Body of pancreas (tissue), 4 donors: ENCODE measurements at regions not wholly inside any gene's neighbourhood (a gene's known extent, or its start where the extent isn't known, plus 50 kb on each side); places are given as distances from the start of the nearest gene placed in this dataset.

Source experiments
- ATAC-seq: fragments of 150-250 bp; one replicate; pipeline ENCODE4 v1.9.1; 2016
- DNase-seq, 4 donors: peaks; one replicate each; pipeline ENCODE4 v3.0.0-alpha.2; 2019
- H3K27ac ChIP-seq, 4 donors: fragments of 200-600 bp; sonication (generic); 1 replicate in 3 of 4; 2 replicates in 1 of 4; pipeline versions ENCODE4 v1.5.1 to v1.6.1; 2016 to 2019; ENCODE audit warnings: mild to moderate bottlenecking in 1 of 4, mixed read lengths in 1 of 4, moderate library complexity in 1 of 4
- H3K27me3 ChIP-seq, 2 donors: fragments of 200-600 bp; sonication (generic); one replicate each; pipeline ENCODE4 v1.6.0; 2016; ENCODE audit warnings: mild to moderate bottlenecking in 1 of 2
- H3K36me3 ChIP-seq, 2 donors: fragments of 200-600 bp; sonication (generic); replicated peaks in 1 of 2; 2 replicates each; pipeline ENCODE4 v1.5.1; 2016; ENCODE audit warnings: low read depth in 2 of 2; ENCODE audit not compliant: insufficient read depth in 1 of 2
- H3K4me1 ChIP-seq: fragments of 200-600 bp; sonication (generic); one replicate; pipeline ENCODE4 v1.6.0; 2016
- H3K4me3 ChIP-seq, 2 donors: fragments of 200-600 bp; sonication (generic); 1 replicate in 1 of 2; 2 replicates in 1 of 2; pipeline ENCODE4 v1.5.1; 2016 to 2019
- H3K9me3 ChIP-seq, 3 donors: fragments of 200-600 bp; sonication (generic); 1 replicate in 2 of 3; 2 replicates in 1 of 3; pipeline ENCODE4 v1.5.1; 2016
- POLR2A ChIP-seq, 3 donors: fragments of 450-650 bp; IDR thresholded peaks; one replicate each; pipeline ENCODE4 v1.6.1; 2016; ENCODE audit warnings: antibody characterized with exemption in 3 of 3, mild to moderate bottlenecking in 2 of 3
- WGBS, 2 donors: methylation state at CpG; one replicate each; pipeline ENCODE4 v1.1.5; 2017; 5-methylcytosine and 5-hydroxymethylcytosine counted together
- intact Hi-C: fragments of 100-400 bp; cut with DNase I; formaldehyde crosslinking; loops from one replicate; pipeline ENCODE4 v1.15.1; 2023
- TF ChIP-seq, protein P1 (sequence below), 7 experiments: fragments of 450-650 bp in 4 of 7; fragments of 200-600 bp in 3 of 7; sonication (generic) in 3 of 7; IDR thresholded peaks; one replicate each; pipeline ENCODE4 v1.5.1; 2016 to 2019; ENCODE audit warnings: antibody characterized with exemption in 7 of 7

GRCh38 chrX:124860736-124861135 lies 458.9 kb upstream of the TEX13C start:
- WGBS, 2 donors, result 13 to 27% methylated on average over 5 of the region's 5 CpGs
- no peaks in the 10 kb centered on the region for H3K27me3 ChIP-seq
- H3K9me3 ChIP-seq, result no peaks in the 10 kb centered on the region
- H3K4me1 ChIP-seq, result no peaks in the 10 kb centered on the region
- ATAC-seq, result no peak
- no peak overlapping the region for H3K27ac ChIP-seq
- no peak for TF ChIP-seq POLR2A (IDR thresholded peaks at IDR 0.05)
- TF ChIP-seq, protein P1, sequence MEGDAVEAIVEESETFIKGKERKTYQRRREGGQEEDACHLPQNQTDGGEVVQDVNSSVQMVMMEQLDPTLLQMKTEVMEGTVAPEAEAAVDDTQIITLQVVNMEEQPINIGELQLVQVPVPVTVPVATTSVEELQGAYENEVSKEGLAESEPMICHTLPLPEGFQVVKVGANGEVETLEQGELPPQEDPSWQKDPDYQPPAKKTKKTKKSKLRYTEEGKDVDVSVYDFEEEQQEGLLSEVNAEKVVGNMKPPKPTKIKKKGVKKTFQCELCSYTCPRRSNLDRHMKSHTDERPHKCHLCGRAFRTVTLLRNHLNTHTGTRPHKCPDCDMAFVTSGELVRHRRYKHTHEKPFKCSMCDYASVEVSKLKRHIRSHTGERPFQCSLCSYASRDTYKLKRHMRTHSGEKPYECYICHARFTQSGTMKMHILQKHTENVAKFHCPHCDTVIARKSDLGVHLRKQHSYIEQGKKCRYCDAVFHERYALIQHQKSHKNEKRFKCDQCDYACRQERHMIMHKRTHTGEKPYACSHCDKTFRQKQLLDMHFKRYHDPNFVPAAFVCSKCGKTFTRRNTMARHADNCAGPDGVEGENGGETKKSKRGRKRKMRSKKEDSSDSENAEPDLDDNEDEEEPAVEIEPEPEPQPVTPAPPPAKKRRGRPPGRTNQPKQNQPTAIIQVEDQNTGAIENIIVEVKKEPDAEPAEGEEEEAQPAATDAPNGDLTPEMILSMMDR (IDR thresholded peaks at IDR 0.05), result no peak
- H3K4me3 ChIP-seq, result no peak overlapping the region
- intact Hi-C loops, result no loop called here
- DNase-seq, result no peak
- H3K36me3 ChIP-seq, result no peaks in the 10 kb centered on the region

GRCh38 chrX:124862301-124862700 lies 457.4 kb upstream of the TEX13C start:
- no peak overlapping the region for H3K4me3 ChIP-seq
- H3K4me1 ChIP-seq, result no peaks in the 10 kb centered on the region
- TF ChIP-seq, protein P1 (IDR thresholded peaks at IDR 0.05), result no peak
- WGBS, 2 donors, result 62 to 73% methylated on average over 3 to 4 of the region's 4 CpGs
- H3K9me3 ChIP-seq, result no peaks in the 10 kb centered on the region
- no peak overlapping the region for H3K27ac ChIP-seq
- intact Hi-C loops, result no loop called here
- ATAC-seq (no peak), DNase-seq (no peak)
- H3K27me3 ChIP-seq, result no peaks in the 10 kb centered on the region
- H3K36me3 ChIP-seq, result no peaks in the 10 kb centered on the region

DNA sequence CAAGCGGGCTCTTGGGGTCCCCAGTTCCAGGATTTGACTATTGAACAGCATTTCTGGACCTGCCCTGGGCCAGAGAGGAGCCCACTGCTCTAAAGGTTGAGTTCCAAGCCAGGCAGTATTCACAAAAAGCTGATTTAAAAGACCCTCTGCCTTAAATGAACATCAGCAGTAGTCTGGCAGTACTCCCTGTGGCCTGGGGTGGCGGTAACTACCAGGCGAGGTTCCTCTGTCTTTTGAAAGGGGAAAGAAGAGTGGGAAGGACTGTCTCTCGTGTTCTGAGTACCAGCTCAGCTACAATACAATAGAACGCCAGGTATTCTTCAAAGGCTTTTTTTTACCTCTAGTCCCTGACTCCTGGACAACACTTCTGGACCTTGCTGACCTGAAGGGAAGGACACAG lies 456.4 kb upstream of the TEX13C start:
- TF ChIP-seq POLR2A (IDR thresholded peaks at IDR 0.05), result no peak
- TF ChIP-seq, protein P1 (IDR thresholded peaks at IDR 0.05), result no peak
- Histone ChIP-seq H3K4me1 (no peaks in the 10 kb centered on the region), H3K27me3 (no peaks in the 10 kb centered on the region), H3K36me3 (no peaks in the 10 kb centered on the region), H3K9me3 (no peaks in the 10 kb centered on the region), H3K27ac (no peak overlapping the region), H3K4me3 (no peak overlapping the region)
- ATAC-seq (no peak), DNase-seq (no peak)
- WGBS, 2 donors, result 59 to 73% methylated on average over 3 to 5 of the region's 5 CpGs
- intact Hi-C loops, result no loop called here

GRCh38 chrX:124887572-124887971 lies 432.1 kb upstream of the TEX13C start:
- H3K36me3 ChIP-seq, result no peaks in the 10 kb centered on the region
- no peaks in the 10 kb centered on the region for H3K4me1 ChIP-seq
- no peak for ATAC-seq
- intact Hi-C loops, result no loop called here
- no peak overlapping the region for H3K27ac ChIP-seq
- no peaks in the 10 kb centered on the region for H3K27me3 ChIP-seq
- no peaks in the 10 kb centered on the region for H3K9me3 ChIP-seq
- DNase-seq, result no peak
- TF ChIP-seq, protein P1 (IDR thresholded peaks at IDR 0.05), result no peak
- TF ChIP-seq POLR2A (IDR thresholded peaks at IDR 0.05), result no peak
- no peak overlapping the region for H3K4me3 ChIP-seq
- 18 to 20% methylated on average over 1 of the region's 1 CpG for WGBS, 2 donors

GRCh38 chrX:124895947-124896346 lies 423.7 kb upstream of the TEX13C start:
- TF ChIP-seq POLR2A (IDR thresholded peaks at IDR 0.05), result no peak
- TF ChIP-seq, protein P1 (IDR thresholded peaks at IDR 0.05), result no peak
- H3K36me3 ChIP-seq, result no peaks in the 10 kb centered on the region
- H3K27ac ChIP-seq, result no peak overlapping the region
- DNase-seq (no peak), ATAC-seq (no peak)
- 25 to 31% methylated on average over 4 of the region's 4 CpGs for WGBS, 2 donors
- H3K4me3 ChIP-seq, result no peak overlapping the region
- H3K27me3 ChIP-seq, result no peaks in the 10 kb centered on the region
- no peaks in the 10 kb centered on the region for H3K4me1 ChIP-seq
- intact Hi-C loops, result no loop called here
- no peaks in the 10 kb centered on the region for H3K9me3 ChIP-seq
